Heart left ventricle (tissue), 13 donors: ENCODE measurements at regions not wholly inside any gene's neighbourhood (a gene's known extent, or its start where the extent isn't known, plus 50 kb on each side); places are given as distances from the start of the nearest gene placed in this dataset.

Source experiments
- CTCF ChIP-seq, 12 donors: fragments of 200-600 bp; sonication (generic) in 4 of 12; IDR thresholded peaks; one replicate each; pipeline versions ENCODE4 v1.5.0 to v1.8.0; 2018 to 2022; ENCODE audit warnings: antibody characterized with exemption in 12 of 12, mild to moderate bottlenecking in 5 of 12
- POLR2A ChIP-seq, 2 donors: fragments of 450-650 bp; IDR thresholded peaks; one replicate each; pipeline ENCODE4 v1.6.1; 2017; ENCODE audit warnings: antibody characterized with exemption in 2 of 2, mild to moderate bottlenecking in 2 of 2, moderate library complexity in 2 of 2
- donor health status: ischemic (EF 13 %, LVEDD 7.1; RV severe dilation, severe dysfunction).
- donor health status: DM: no; HTN: yes; CAD: no.
- donor health status: DM: no; HTN: no; CAD: no.
- donor health status: ischemic (EF 25% LVEDD 6.9; RV normal size, moderate dysfunction).
- donor health status: ischemic (EF 25% LVEDD 5.7; RV mildly dilated, moderate dysfunction).
- donor health status: ischemic (EF 35%, LVEDD 5.7; RV mildly dilated, moderate dysfunction).
- donor health status: nonischemic (EF 11% LVEDD 7.7; RV severe dilation, severe dysfunction).
- donor health status: DM: yes; HTN: yes; CAD: no.
- donor health status: PGD.
- donor health status: ischemic (EF 29% LVEDD 5.4; RV normal size, mild dysfunction).
- donor health status: nonischemic (EF 23%, LVEDD 6.1; RV moderate dilation, normal function).

GRCh38 chr2:66305718-66306117, 129.2 kb upstream of the MEIS1 start:
- TF ChIP-seq CTCF (IDR thresholded peaks at IDR 0.05) (no peak), POLR2A (IDR thresholded peaks at IDR 0.05) (no peak)
